HG03045 (cell line): ENCODE measurements at regions not wholly inside any gene's neighbourhood (a gene's known extent, or its start where the extent isn't known, plus 50 kb on each side); places are given as distances from the start of the nearest gene placed in this dataset.
"Not testable (repeated sequence)": the region's sequence is repeated elsewhere in the genome, so short reads cannot be mapped to it uniquely, and the experiment has no call there.

Experiments
- ATAC-seq: cut with Tn5 transposase; IDR thresholded peaks from one replicate; pipeline ENCODE4 v1.9.1; 2021; ENCODE audit warnings: mild to moderate bottlenecking, moderate library complexity; ENCODE audit not compliant: unreplicated experiment

DNA sequence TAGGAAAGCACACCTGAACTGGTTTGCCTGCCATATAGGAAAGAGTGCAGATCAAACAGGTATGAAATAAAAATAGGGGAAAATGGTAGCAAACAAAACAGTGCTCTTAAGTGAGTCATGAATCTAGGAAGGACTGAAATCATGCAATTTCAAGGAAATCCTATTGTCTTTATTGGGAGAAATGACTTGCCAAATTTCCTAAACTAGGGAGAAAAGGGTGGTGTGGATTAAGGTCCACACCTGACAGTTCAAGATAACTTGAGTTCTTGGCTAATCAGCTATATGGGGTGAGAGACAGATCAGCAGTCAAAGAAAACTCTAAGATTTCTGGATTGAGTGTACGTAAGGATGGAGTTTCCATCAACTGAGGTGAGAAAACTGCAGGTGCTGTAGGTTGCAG lies 101.1 kb downstream of the PRKAB2 start:
- no peak for ATAC-seq

DNA sequence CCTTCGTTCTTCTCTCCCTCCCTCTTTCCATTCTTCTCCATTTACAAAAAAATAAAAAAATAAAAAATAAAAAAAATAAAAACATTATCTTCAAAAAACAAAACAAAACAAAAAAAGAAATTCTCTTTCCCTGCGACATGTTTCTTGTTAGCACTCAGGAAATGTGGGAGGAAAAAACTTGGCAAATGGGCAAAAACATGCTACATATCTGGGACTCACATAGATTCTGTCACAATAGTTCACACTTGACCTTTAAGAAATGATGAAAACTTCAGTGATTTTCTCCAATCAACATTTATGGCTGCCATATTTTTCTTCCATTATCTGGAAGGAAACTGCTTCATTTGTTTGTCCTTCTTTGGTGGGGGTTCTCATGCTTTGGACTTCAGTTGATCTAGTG lies 109.3 kb downstream of the PRKAB2 start:
- no peak for ATAC-seq

DNA sequence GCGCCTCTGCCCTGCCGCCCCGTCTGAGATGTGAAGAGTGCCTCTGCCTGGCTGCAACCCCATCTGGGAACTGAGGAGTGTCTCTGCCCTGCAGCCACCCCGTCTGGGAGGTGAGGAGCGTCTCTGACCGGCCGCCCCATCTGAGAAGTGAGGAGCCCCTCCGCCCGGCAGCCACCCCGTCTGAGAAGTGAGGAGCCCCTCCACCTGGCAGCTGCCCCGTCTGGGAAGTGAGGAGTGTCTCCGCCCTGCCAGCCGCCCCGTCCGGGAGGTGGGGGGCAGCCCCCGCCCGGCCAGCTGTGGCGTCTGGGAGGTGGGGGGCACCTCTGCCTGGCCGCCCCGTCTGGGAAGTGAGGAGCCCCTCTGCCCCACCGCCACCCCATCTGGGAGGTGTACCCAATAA lies 110.4 kb downstream of the PRKAB2 start:
- not testable (repeated sequence) for ATAC-seq

DNA sequence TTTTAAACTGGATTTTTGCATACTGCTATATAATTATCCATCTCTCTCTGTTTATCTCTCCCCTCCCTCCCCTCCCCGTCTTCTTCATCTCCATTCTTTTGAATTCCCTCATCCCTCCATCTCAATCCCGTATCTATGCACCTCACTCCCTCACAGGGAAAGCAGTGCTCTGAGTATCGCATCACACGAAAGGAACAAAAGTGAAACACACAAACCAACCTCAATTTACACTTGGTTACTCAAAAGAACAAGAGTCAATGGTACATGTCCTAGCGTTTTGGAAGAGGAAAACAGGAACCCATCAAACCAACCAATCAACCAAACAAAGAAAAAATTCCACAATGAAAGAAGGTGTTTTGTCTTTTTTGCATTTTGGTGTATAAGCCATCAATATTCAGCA lies 115.1 kb downstream of the NBPF12 start:
- ATAC-seq: no peak

DNA sequence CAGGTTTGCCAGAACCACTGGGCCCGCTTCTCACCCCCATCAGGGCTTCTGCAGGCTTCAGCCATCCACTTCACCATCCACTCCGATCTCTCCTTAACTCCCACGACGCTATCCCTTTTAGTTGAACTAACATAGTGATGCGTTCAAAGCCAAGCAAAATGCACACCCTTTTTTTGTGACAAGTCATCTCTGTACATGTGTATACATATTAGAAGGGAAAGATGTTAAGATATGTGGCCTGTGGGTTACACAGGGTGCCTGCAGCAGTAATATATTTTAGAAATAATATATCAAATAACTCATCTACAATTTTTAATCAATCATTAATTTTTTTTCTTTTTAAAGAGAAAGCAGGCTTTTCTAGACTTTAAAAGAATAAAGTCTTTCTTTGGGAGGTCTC lies 114.6 kb downstream of the NBPF12 start:
- ATAC-seq: no peak

DNA sequence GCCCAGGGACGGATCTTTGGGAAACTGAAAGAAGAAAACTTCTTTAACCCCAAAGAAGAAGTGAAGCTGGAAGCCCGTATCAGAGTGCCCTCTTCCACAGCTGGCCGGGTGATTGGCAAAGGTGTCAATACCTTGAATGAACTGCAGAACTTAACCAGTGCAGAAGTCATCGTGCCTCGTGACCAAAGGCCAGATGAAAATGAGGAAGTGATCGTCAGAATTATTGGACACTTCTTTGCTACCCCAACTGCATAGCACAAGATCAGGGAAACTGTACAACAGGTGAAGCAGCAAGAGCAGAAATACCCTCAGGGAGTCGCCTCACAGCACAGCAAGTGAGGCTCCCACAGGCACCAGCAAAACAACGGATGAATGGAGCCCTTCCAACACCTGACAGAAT lies 114.0 kb downstream of the NBPF12 start:
- no peak for ATAC-seq

DNA sequence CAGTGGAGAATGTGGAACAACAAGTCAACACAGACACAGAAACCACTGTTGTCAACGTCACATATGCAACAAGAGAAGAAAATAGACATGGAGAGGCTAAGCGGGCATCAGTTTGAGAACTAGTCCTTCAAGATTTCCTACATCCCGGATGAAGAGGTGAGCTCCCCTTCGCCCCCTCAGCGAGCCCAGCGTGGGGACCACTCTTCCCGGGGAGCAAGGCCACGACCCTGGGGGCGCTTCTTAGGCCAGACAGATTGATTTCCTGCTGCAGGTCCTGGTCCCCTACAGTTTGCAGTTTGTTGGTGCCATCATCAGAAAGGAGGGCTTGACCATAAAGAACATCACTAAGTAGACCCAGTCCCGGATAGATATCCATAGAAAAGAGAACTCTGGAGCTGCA lies 113.0 kb downstream of the NBPF12 start:
- no peak for ATAC-seq

DNA sequence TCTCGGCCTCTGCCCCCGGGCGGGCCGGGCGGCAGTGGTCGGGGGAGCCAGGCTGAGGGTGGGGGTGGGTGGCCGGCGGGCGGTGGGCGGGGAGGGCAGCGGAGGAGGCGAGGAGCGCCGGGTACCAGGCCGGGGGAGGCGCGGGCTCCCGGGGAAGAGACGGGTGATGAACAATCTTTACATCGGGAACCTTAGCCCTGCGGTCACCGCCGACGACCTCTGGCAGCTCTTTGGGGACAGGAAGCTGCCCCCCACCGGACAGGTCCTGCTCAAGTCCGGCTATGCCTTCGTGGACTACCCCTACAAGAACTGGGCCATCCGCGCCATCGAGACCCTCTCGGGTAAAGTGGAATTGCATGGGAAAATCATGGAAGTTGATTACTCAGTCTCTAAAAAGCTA lies 112.5 kb downstream of the NBPF12 start:
- no peak for ATAC-seq

DNA sequence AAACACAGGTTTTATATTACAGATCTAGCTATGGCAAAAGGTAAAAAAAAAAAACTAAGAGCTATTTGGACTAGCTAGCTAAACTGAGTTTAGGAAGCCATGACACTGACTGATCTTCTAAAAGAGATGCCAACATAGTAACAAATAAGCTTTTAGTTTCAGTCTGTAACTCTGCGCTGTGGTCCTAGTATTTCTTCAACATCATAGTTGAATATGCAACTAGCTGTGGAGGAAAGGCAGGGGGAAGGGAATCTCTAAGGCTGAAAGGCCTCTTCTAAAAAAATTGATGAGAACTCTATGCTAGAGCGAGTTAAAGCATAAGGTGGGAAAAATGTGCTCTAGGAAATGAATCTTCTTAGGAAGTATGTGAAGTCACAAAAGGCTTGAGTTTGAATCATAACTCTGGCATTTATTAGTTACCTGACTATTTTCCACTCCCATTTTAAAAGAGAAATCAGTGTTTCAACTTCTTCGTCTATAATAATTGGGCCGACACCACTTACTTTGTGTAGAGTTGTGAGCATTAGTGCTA lies 108.8 kb downstream of the NBPF12 start:
- not testable (repeated sequence) for ATAC-seq

DNA sequence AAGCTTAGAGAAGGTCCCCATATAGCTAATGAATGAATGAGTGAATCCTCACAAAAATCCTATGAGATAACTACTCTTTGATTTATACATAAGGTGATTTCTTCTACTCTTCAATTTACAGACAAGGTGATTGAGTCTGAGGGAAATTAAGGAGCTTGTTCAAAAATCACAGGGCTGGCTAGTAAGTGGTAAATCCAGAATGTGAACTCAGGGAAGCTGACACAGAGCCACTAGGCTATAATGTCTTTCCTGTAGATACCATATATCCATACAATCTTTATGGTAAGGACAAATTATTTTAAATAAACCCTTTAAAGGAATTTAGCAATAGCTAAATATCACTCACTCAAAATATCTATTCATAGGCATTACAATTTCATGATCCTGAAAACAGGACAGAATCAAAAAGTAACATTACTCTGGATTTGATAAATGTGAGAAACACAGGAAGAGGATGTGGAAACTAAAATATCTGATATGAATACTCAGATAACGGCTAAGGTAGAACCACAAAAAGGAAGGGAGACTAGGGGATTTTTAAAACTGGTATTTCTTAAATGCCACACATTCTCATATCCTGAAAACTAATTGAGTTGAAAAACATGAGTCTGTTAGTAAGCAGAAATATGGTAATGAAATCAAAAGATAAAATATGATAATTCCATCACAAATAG lies 108.2 kb downstream of the NBPF12 start:
- ATAC-seq: no peak
